ENCODE measurements at regions not wholly inside any gene's neighbourhood (a gene's known extent, or its start where the extent isn't known, plus 50 kb on each side); places are given as distances from the start of the nearest gene placed in this dataset.

- no peak for DNase-seq
Observed at GRCh38 chr10:120314442-120314841, 142.6 kb upstream of the PLPP4 start.

DNA sequence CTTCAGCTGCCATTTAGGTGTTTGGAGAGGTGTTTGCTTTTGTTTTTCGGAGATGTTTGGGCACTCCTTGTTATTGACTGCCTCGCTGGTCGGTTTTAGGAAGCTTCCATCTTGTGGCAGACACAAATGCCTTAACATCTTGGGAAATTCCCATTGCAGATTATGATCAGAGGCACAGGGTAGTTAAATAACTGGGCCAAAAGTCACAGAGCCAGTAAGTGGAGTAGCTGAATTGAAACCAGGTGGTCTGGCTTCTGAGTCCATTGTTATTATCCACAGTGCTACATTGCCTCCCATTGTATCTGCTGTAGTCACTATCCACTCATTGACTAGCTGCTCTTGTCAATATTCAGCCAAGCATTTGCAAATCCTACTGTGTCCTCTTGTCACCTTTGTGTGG, 138.2 kb upstream of the PLPP4 start:
- DNase-seq = no peak

DNA sequence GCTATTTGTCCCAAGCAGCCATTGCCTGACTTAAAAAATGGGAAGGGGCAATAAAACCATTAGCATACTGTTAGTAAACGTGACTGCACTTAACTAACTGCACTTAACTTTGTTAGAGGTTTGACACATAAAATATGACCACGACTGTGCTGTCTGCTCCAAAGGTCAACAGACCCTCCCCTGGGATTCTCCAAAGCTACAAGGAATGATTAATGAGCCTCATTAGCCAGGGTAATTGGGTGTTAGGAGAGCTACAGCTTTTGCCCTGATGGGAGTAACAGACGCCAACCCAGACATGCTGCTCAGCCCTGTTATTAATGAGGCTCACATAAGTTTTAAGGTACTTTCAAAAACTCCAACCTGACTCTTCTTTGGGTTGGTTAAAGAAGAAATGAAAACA, 129.4 kb upstream of the PLPP4 start:
- no peak for DNase-seq

GRCh38 chr10:120328647-120329046, 128.4 kb upstream of the PLPP4 start:
- DNase-seq = no peak

- DNase-seq = no peak
Observed at GRCh38 chr10:120335553-120335952, 121.5 kb upstream of the PLPP4 start.

- no peak for DNase-seq
Observed at GRCh38 chr10:120336306-120336910, 120.6 kb upstream of the PLPP4 start.

DNA sequence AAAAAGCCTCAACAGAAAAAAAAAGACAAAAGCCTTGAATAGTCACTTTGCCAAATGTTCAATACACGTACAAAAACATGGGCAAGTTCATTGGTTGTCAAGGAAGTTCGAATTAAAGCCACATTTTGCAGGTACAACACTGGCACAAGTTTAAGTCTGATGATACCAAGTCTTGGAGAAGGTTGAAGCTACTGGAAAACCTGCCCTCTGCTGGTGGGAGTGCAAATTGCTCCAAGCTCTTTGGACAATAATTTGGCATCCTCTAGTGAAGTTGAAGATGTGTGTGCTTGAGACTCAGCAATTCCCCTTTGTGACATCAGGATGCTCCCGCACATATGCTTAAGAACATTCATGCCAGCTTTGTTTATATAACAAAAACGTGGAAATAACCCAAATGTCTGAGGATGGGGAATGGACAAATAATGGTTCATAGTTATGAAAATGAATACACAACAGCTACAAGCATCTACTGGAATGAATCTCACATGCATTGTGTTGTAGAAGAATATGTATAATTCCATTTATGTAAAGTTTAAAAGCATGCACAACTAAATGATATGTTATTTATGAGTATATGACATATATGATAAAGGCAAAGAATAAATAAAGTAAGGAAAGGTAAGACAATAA, 120.0 kb upstream of the PLPP4 start:
- DNase-seq = peak in 1 of 2 donors; percentile 25

- no peak for DNase-seq
Observed at GRCh38 chr10:120342115-120342714, 114.8 kb upstream of the PLPP4 start.

GRCh38 chr10:120345186-120345585, 111.8 kb upstream of the PLPP4 start:
- DNase-seq = no peak

DNA sequence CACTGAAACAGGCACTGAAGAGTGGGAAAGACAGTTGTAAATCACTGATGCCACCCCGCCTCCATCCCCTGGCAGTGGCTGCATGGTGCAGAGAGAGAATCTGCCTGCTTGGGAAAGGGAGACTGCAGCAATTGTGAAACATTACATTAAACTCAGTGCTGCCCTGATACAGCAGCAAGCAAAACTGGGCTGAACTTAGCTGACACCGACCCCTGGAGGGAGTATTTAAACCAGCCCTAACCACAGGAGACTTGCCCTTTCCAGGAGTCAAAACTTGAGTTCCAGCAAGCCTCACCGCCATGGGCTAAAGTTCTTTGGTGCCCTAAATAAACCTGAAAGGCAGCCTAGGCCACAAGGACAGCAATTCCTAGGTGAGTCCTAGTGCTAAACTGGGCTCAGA, 109.4 kb upstream of the PLPP4 start:
- DNase-seq = no peak

GRCh38 chr10:120349069-120349468, 108.0 kb upstream of the PLPP4 start:
- DNase-seq = no peak

GRCh38 chr10:120355425-120355824, 101.6 kb upstream of the PLPP4 start:
- no peak for DNase-seq

GRCh38 chr10:120360571-120360970, 96.5 kb upstream of the PLPP4 start:
- no peak for DNase-seq

- DNase-seq = no peak
Observed at GRCh38 chr10:120365872-120366271, 91.2 kb upstream of the PLPP4 start.

DNA sequence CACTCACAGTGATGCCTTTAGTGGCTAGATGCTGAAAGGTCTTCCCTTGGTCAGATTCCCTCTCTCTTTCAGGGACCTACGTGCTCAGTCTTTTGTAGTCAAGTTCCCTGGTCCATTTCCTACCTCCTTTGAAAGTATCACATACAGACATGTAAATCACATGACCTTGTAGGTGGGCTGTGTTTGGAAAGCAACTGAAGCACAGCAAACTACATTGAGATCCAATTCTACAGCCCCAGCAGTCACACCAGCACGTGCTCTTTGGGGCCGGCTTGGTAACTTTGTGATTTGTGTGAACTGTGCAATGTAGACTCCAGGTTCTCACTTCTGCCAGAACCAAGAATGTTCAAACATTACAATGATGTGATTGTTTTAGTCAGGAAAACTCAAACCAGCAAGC, 89.7 kb upstream of the PLPP4 start:
- DNase-seq = no peak

GRCh38 chr10:120368338-120368737, 88.7 kb upstream of the PLPP4 start:
- DNase-seq = no peak

GRCh38 chr10:120368927-120369326, 88.1 kb upstream of the PLPP4 start:
- no peak for DNase-seq

GRCh38 chr10:120369856-120370276, 87.2 kb upstream of the PLPP4 start:
- no peak for DNase-seq

GRCh38 chr10:120371856-120372255, 85.2 kb upstream of the PLPP4 start:
- DNase-seq = no peak

DNA sequence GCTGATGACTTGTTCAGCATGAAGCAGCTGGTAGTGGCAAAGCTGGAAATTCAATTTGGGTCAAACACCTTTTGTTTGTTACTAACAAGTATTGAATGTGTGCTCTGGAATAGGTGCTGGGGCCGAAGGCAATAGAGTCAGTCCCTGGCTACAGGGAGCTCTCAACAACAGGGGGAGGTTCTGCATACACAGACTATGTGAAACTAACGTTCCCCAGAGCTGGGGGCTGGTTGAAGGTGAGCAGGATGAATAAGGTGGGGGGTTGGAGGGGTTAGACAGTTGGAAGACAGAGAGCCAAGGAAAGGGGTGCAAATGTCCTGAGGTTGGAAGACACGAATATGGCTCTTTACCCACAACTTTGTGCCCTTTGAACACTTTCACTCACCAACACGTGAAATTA, 84.1 kb upstream of the PLPP4 start:
- no peak for DNase-seq

- no peak for DNase-seq
Observed at GRCh38 chr10:120375666-120376065, 81.4 kb upstream of the PLPP4 start.

- no peak for DNase-seq
Observed at GRCh38 chr10:120381931-120382330, 75.1 kb upstream of the PLPP4 start.

- no peak for DNase-seq
Observed at GRCh38 chr10:120382360-120382759, 74.7 kb upstream of the PLPP4 start.

DNA sequence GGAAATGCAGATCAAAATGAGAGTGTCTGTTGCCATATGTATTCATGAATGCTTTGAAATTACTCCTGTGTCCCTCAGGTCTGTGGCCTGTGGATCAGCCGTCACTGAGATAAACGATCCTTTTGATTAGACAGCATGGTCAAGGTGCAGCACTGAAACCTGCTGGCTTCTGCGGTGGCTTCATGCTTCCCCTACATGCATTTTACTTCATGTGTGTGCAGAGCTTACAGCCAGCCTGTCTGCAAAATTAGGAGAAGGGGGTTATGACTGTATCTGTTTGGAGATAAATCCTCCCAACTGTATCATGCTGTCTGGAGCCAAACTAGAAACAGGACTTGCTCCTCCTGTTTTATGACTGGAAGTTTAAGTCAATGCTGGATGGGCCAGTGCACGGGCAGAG, 71.0 kb upstream of the PLPP4 start:
- no peak for DNase-seq

GRCh38 chr10:120386896-120387295, 70.1 kb upstream of the PLPP4 start:
- DNase-seq = no peak

Data from bone marrow (tissue), 2 donors.